Activated effector memory CD4-positive, alpha-beta T cell treated with anti-CD3 and anti-CD28 coated beads, Interleukin-2, amount 50 U/mL, for 16 hours (primary cell): ENCODE measurements at regions not wholly inside any gene's neighbourhood (a gene's known extent, or its start where the extent isn't known, plus 50 kb on each side); places are given as distances from the start of the nearest gene placed in this dataset.
"Not testable (repeated sequence)": the region's sequence is repeated elsewhere in the genome, so short reads cannot be mapped to it uniquely, and the experiment has no call there.

Experiments
- DNase-seq: peaks from one replicate; pipeline ENCODE4 v3.0.0-alpha.2; 2020

GRCh38 chr10:64786989-64787388 lies 1265.8 kb downstream of the REEP3 start:
- no peak for DNase-seq

DNA sequence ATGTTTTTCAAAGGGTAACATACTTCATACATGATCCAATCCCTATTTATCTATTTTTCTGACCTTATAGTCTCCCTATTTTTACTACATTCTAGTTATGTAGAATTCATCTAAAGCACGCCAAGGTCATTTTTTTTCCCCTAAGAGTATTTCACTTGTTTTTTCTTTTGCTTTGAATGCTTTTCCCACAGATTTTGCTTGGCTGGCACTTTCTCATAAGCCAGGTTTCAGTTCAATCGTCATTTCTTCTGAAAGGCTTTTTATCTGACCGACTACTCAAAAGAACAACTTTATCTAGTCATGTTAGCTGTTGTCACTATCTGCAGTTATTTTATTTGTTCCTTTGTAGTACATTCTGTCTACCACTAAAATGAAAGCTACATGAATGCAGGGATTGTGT lies 1274.6 kb downstream of the REEP3 start:
- no peak for DNase-seq

- no peak for DNase-seq
Measured at GRCh38 chr10:64798297-64798696, 1277.1 kb downstream of the REEP3 start.

GRCh38 chr10:64808233-64808632 lies 1287.0 kb downstream of the REEP3 start:
- not testable (repeated sequence) for DNase-seq

DNA sequence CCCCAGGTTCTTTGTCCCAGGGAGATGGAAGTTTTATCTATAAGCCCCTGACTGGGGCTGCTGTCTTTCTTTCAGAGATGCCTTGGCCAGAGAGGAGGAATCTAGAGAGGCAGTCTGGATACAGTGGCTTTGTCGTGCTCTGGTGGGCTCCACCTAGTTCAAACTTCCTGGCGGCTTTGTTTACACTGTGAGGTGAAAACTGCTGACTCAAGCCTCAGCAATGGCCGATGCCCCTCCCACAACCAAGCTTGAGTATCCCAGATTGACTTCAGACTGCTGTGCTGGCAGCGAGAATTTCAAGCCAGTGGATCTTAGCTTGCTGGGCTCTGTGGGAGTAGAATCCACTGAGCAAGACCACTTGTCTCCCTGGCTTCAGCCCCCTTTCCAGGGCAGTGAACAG lies 1288.8 kb downstream of the REEP3 start:
- not testable (repeated sequence) for DNase-seq

GRCh38 chr10:64813391-64813790 lies 1292.2 kb downstream of the REEP3 start:
- DNase-seq, result no peak

- DNase-seq, result no peak
Measured at GRCh38 chr10:64814201-64814600, 1293.0 kb downstream of the REEP3 start.

GRCh38 chr10:64829888-64830412 lies 1308.7 kb downstream of the REEP3 start:
- DNase-seq, result no peak

- no peak for DNase-seq
Measured at GRCh38 chr10:64830869-64831268, 1309.7 kb downstream of the REEP3 start.

DNA sequence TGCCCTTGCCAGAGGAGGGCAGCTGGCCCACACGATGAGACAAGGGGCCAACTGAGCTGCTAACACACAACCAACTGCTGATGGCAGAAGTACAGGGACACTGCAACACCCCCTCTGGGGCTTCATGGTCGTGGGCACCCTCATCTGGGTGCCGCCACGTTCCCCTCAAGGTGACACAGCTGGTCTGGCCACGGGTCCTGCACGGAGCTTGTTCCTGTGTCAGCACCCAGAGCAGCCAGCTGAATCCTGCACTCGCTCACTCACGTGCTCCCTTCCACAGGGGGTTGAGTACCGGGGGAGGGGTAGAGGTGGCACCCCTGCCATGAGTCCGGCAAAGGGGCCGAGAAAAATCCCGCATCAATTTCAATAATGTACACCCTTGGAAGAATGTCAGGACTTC lies 1319.1 kb downstream of the REEP3 start:
- DNase-seq, result no peak

DNA sequence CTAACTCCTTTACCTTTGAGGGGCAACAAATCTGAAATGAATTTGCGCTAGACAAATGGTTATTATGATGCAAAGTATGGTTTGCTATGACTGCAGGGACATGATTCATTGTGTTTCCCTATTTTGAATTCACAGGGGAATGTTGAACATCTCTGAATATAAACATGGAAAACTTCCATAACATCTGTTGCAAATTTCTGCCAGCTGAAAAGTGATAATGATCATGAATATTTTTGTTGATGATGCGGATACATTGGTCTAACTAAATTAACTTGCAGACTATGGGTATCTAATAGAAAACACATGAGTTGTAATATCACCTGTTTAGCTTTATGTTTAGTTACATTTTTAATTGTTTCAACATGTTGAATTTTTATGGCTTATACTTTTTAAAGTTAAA lies 1325.5 kb downstream of the REEP3 start:
- DNase-seq, result no peak

DNA sequence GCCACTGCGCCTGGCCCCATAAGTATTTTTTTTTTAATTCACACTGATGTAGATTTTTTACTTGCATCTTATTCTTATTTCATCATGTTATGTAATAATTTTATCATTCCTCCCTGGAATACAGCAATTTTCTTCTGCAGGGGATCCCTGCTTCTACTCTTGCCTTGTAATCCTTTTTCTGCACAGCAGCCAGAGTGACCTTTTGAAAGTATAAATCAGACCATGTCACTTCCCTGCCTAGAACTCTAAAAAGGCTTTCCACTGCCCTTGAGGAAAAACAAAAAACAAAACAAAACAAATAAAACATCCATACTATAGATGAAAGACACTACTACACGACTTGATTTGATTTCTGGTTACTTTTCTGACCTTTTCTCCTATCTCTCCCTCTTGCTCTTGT lies 1334.7 kb downstream of the REEP3 start:
- DNase-seq, result no peak

DNA sequence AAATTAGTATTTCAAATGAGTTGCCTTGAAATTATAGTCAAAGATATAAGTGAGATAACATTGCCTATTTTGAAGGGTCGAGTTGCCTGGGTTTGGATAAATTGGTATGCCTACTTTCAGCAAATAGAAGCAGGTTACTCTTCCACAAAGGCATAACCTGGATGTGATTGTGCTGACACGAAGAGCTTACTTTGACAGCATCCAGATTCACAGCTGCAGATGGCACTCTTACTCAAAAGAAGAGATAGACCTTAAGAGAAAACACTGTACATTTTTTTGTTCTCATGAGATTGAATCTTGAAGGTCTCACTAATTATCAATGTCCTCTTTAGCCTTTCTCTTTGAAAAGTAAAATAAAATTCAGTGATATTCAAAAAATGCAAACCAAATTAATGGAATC lies 1338.7 kb downstream of the REEP3 start:
- no peak for DNase-seq

GRCh38 chr10:64863836-64864235 lies 1342.6 kb downstream of the REEP3 start:
- DNase-seq, result no peak

DNA sequence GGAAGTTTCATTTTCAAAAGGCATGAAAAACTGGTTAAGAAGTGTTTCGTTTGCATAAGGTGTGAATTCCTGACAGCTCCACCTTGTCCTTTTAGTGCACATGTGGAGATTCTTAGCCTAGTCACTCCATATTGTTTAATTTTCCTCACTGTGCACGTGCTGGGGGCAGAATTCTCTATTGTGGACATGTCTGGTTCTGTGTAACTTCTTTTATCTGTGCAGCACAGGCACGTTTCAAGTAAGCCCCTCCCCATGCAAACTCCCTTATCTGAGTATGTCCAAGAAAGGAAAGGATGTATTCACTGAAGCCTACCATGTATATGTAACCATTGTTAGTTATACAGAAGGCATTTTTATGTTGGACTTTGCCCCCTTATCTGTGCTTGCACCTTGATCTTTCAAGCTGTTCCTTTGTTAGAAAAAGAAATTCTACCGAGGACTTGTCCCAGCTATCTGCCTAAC lies 1346.3 kb downstream of the REEP3 start:
- no peak for DNase-seq

- no peak for DNase-seq
Measured at GRCh38 chr10:64873088-64873487, 1351.9 kb downstream of the REEP3 start.

DNA sequence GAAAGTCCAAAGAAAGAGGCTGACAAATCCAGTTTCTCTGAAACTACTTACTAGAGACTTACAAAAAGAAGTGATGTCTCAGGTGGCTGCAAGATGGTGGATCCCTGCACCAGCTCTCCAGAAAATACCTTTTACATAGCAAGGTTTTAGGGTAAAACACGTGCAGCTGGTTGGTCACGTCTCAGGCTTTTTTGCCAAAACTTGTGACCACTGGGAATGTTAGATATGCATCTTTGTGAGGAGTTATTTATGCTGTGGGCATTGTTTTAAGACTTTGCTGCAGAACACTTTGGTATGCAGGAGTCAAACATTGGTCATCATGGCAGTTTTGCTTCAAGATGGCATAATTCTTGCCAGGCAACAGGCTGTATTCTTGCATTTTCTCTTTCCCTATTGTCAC lies 1352.8 kb downstream of the REEP3 start:
- no peak for DNase-seq

DNA sequence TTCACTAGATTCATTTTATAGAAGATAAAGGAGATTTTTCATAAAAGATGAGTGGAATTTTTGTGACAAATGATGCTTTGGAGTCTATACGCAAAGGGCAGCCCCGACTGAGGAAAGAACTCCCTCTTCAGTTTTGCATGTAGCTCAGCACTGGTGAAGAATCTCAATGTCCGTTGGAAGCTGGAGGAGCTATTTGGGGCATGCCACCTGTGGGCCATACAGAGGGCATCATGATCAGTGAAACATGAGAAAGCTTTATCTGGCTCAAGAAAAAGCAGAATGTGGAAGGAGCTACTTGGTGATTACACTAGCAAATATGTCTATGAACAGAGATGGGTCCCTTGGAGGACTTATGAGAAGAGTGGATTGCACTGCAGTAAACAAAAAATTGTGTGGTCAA lies 1359.3 kb downstream of the REEP3 start:
- DNase-seq, result no peak

- no peak for DNase-seq
Measured at GRCh38 chr10:64881257-64881656, 1360.1 kb downstream of the REEP3 start.

DNA sequence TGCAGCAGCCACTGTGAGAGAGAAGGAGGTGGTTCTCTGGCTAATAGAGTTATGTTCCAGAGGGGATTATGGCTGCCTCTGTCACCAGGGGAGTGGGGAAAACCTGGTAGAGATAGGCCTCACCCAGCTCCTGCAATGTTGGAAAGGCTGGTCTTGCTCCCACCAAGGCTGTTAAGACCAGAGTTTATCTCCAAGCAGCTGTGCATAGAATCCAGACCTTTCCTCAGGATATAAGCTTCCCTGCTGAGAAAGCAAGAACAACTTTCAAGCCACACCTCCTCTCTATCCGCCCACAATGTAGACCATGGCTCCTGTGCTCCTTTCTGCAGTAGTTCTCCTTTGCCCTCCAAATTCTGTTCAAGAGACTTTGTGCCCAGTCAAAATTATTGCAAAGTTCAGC lies 1375.4 kb downstream of the REEP3 start:
- DNase-seq, result no peak

DNA sequence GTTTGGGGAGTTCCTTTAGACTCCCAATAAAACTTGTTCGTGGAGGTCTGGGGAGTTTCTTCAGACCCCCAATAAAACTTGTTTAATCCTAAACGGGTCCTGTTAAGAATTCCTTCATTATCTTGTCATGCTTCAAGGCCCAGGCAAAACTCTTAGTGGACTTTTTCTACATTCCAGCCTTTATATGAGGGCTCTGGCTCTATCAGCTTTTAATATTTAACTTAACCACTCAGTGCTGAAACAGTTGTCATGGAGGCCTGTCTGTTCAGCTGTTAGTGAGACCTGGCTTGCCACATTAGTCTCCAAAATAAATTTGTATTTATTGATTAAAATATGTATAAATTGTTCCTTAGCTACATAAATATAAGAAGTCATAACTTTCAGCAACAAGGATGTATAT lies 1385.1 kb downstream of the REEP3 start:
- not testable (repeated sequence) for DNase-seq

GRCh38 chr10:64924306-64924705 lies 1403.1 kb downstream of the REEP3 start:
- DNase-seq, result not testable (repeated sequence)

GRCh38 chr10:64952042-64952441 lies 1430.8 kb downstream of the REEP3 start:
- no peak for DNase-seq

GRCh38 chr10:64956441-64956840 lies 1435.2 kb downstream of the REEP3 start:
- no peak for DNase-seq

GRCh38 chr10:64959116-64959515 lies 1437.9 kb downstream of the REEP3 start:
- DNase-seq, result no peak

DNA sequence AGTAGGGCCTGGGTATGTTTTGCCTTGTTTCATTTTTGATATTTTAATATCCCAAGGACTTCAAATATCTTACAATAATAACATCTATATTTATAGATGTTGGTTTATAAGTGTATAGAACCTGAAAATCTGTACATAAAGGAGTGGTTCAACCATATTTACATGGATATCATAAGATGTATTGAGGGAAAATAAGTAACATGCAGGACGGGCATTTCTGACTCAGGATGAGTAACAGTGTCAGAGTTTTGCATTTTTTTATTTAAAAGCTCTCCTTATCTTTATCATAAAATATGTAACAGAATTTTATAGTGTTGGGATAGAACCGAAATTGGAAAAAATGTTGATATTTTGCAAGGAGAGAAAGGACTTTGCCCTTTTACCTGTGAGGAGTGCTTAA lies 1438.7 kb downstream of the REEP3 start:
- no peak for DNase-seq
